ENCODE measurements at regions not wholly inside any gene's neighbourhood (a gene's known extent, or its start where the extent isn't known, plus 50 kb on each side); places are given as distances from the start of the nearest gene placed in this dataset.

GRCh38 chr22:48595511-48595905, 1232.2 kb downstream of the BRD1 start:
- H3K4me3 Mint-ChIP-seq, result no peak overlapping the region
- Histone ChIP-seq H3K4me1 (ENCODE audit: control insufficient read depth in 2 of 2, insufficient read depth in 2 of 2, low read length in 2 of 2) (no peaks in the 10 kb centered on the region), H3K36me3 (replicated peaks in 1 of 2; ENCODE audit: control extremely low read depth in 1 of 2, control insufficient read depth in 1 of 2, extremely low read depth in 1 of 2, insufficient read depth in 2 of 2, low read length in 1 of 2) (no peaks in the 10 kb centered on the region), H3K4me2 (replicated peaks; ENCODE audit: low read depth, low read length, poor library complexity, severe bottlenecking) (no peak overlapping the region), H4K20me1 (ENCODE audit: control insufficient read depth, insufficient read depth, low read length, poor library complexity, severe bottlenecking) (no peaks in the 10 kb centered on the region), H3K4me3 (ENCODE audit: control extremely low read depth in 1 of 5, extremely low read depth in 1 of 5, insufficient read depth in 1 of 5, low read depth in 2 of 5, low read length in 4 of 5) (no peak overlapping the region), H3K27me3 (replicated peaks in 1 of 4; ENCODE audit: control extremely low read depth in 1 of 4, control insufficient read depth in 3 of 4, insufficient read depth in 4 of 4, low read length in 3 of 4) (no peaks in the 10 kb centered on the region), H3K9me3 (ENCODE audit: control extremely low read depth in 1 of 3, control insufficient read depth in 2 of 3, insufficient read depth in 1 of 3, low read length in 2 of 3) (peaks cover 0 to 44% (median 4%) of the 10 kb centered on the region in 3 donors), H3K79me2 (ENCODE audit: control insufficient read depth, insufficient read depth, low read length) (no peaks in the 10 kb centered on the region), H3K9ac (ENCODE audit: low read length) (no peak overlapping the region), H2AFZ (ENCODE audit: insufficient read depth, low read depth, low read length, poor library complexity, severe bottlenecking) (no peak overlapping the region), H3K27ac (ENCODE audit: low read length in 2 of 2) (no peak overlapping the region)
- ChIA-PET POLR2A (no interaction called here), CTCF (no interaction called here)
- H3K4me1 Mint-ChIP-seq, result no peaks in the 10 kb centered on the region
- no peak overlapping the region for H3K27ac Mint-ChIP-seq
- 81% methylated on average over 8 of the region's 10 CpGs for WGBS (ENCODE audit: insufficient coverage)
- no peaks in the 10 kb centered on the region for H3K27me3 Mint-ChIP-seq
- no peak for TF ChIP-seq EZH2 (IDR thresholded peaks at IDR 0.05; ENCODE audit: borderline replicate concordance, insufficient read depth, low read depth, low read length, poor library complexity, severe bottlenecking)
- TF ChIP-seq CTCF (IDR thresholded peaks at IDR 0.05), result no peak
- intact Hi-C loops (cut with micrococcal nuclease), result no loop called here
- DNase-seq (no peak), ATAC-seq (ENCODE audit: low read depth) (no peak)
- peaks cover 2% of the 10 kb centered on the region for H3K9me3 Mint-ChIP-seq (ENCODE audit: insufficient read depth)

GRCh38 chr22:48594757-48595510, 1232.7 kb downstream of the BRD1 start:
- Mint-ChIP-seq H3K9me3 (ENCODE audit: insufficient read depth) (peaks cover 2% of the 10 kb centered on the region), H3K27ac (no peak overlapping the region), H3K4me3 (no peak overlapping the region), H3K4me1 (no peaks in the 10 kb centered on the region), H3K27me3 (no peaks in the 10 kb centered on the region)
- Histone ChIP-seq H3K4me2 (replicated peaks; ENCODE audit: low read depth, low read length, poor library complexity, severe bottlenecking) (no peak overlapping the region), H2AFZ (ENCODE audit: insufficient read depth, low read depth, low read length, poor library complexity, severe bottlenecking) (no peak overlapping the region), H3K36me3 (replicated peaks in 1 of 2; ENCODE audit: control extremely low read depth in 1 of 2, control insufficient read depth in 1 of 2, extremely low read depth in 1 of 2, insufficient read depth in 2 of 2, low read length in 1 of 2) (no peaks in the 10 kb centered on the region), H3K9ac (ENCODE audit: low read length) (no peak overlapping the region), H3K27me3 (replicated peaks in 1 of 4; ENCODE audit: control extremely low read depth in 1 of 4, control insufficient read depth in 3 of 4, insufficient read depth in 4 of 4, low read length in 3 of 4) (no peaks in the 10 kb centered on the region), H3K79me2 (ENCODE audit: control insufficient read depth, insufficient read depth, low read length) (no peaks in the 10 kb centered on the region), H3K4me3 (ENCODE audit: control extremely low read depth in 1 of 5, extremely low read depth in 1 of 5, insufficient read depth in 1 of 5, low read depth in 2 of 5, low read length in 4 of 5) (no peak overlapping the region), H3K9me3 (ENCODE audit: control extremely low read depth in 1 of 3, control insufficient read depth in 2 of 3, insufficient read depth in 1 of 3, low read length in 2 of 3) (peaks cover 0 to 47% (median 4%) of the 10 kb centered on the region in 3 donors), H3K27ac (ENCODE audit: low read length in 2 of 2) (no peak overlapping the region), H3K4me1 (ENCODE audit: control insufficient read depth in 2 of 2, insufficient read depth in 2 of 2, low read length in 2 of 2) (no peaks in the 10 kb centered on the region), H4K20me1 (ENCODE audit: control insufficient read depth, insufficient read depth, low read length, poor library complexity, severe bottlenecking) (no peaks in the 10 kb centered on the region)
- intact Hi-C loops (cut with micrococcal nuclease), result no loop called here
- TF ChIP-seq CTCF (IDR thresholded peaks at IDR 0.05) (no peak), EZH2 (IDR thresholded peaks at IDR 0.05; ENCODE audit: borderline replicate concordance, insufficient read depth, low read depth, low read length, poor library complexity, severe bottlenecking) (no peak)
- no peak for ATAC-seq (ENCODE audit: low read depth)
- WGBS (ENCODE audit: insufficient coverage), result 89% methylated on average over 15 of the region's 19 CpGs
- ChIA-PET CTCF (no interaction called here), POLR2A (no interaction called here)
- no peak for DNase-seq
